ENCODE measurements at regions not wholly inside any gene's neighbourhood (a gene's known extent, or its start where the extent isn't known, plus 50 kb on each side); places are given as distances from the start of the nearest gene placed in this dataset.

GRCh38 chr13:63044589-63045313 is 1629.1 kb upstream of the PCDH20 start (continued):
- no peak for TF ChIP-seq SMC3 (IDR thresholded peaks at IDR 0.05; ENCODE audit: low read depth, low read length)

- no peak overlapping the region for H3K4ac ChIP-seq (ENCODE audit: low read depth, low read length)
- H3K56ac ChIP-seq (ENCODE audit: extremely low read depth, insufficient read depth, low read length) = no peak overlapping the region
- no peaks in the 10 kb centered on the region for H3K9me3 ChIP-seq (ENCODE audit: control insufficient read depth, insufficient read depth, low read length)
- dilution Hi-C loops (cut with HindIII; ENCODE audit: low sequenced_read_pairs, unreplicated experiment) (no loop called here), in situ Hi-C loops (cut with MboI; ENCODE audit: low sequenced_read_pairs) (no loop called here), intact Hi-C loops (cut with micrococcal nuclease) (loop anchor here (5.0 kb wide), 1 partner anchor 570 kb away; no protein-coding TSS in a partner anchor)
- no peaks in the 10 kb centered on the region for H3K9me1 ChIP-seq (ENCODE audit: insufficient read depth, low read length)
- DNase-seq (no peak), ATAC-seq (ENCODE audit: low read depth) (no peak)
- CTCF ChIA-PET = no interaction called here
- H2AK9ac ChIP-seq (replicated peaks; ENCODE audit: low read depth, low read length, poor library complexity) = no peak overlapping the region
- H3K27me3 ChIP-seq (ENCODE audit: control insufficient read depth, insufficient read depth, low read length) = no peaks in the 10 kb centered on the region
- H4K20me1 ChIP-seq (ENCODE audit: insufficient read depth, low read length) = no peaks in the 10 kb centered on the region
- no peak overlapping the region for H3K27ac ChIP-seq (ENCODE audit: insufficient read depth, low read length)
- no peak overlapping the region for H3K9ac ChIP-seq (ENCODE audit: low read depth, low read length)
- POLR2A ChIA-PET (ENCODE audit: unreplicated experiment) = no interaction called here
- no peak overlapping the region for H3K14ac ChIP-seq (replicated peaks; ENCODE audit: low read depth, low read length)
- no peak overlapping the region for H4K91ac ChIP-seq (ENCODE audit: insufficient read depth, low read depth, low read length)
- no peak overlapping the region for H2BK15ac ChIP-seq (ENCODE audit: low read depth, low read length)
- no peaks in the 10 kb centered on the region for H3K79me1 ChIP-seq (ENCODE audit: low read depth in 1 of 2, low read length in 2 of 2)
- WGBS, 2 experiments (ENCODE audit: extremely low coverage in 2 of 2, insufficient read length in 1 of 2) = no CpG with 5 or more reads among the region's 2 CpGs
- H2BK5ac ChIP-seq (ENCODE audit: low read depth, low read length, poor library complexity, severe bottlenecking) = no peak overlapping the region
- H3K36me3 ChIP-seq (ENCODE audit: control insufficient read depth, insufficient read depth, low read length) = no peaks in the 10 kb centered on the region
- H2AK5ac ChIP-seq (ENCODE audit: low read depth, low read length) = no peak overlapping the region
- 0 out of 2 replicates have a peak overlapping the region, but pooled peaks have one; percentile 1 for H2BK120ac ChIP-seq (ENCODE audit: low read depth, low read length)
- no peak overlapping the region for H4K5ac ChIP-seq (ENCODE audit: low read depth, low read length)
- no peak overlapping the region for H3K4me2 ChIP-seq (ENCODE audit: low read depth, low read length)
- BruUV-seq (replicated peaks) = no TSS peak
- H3K23ac ChIP-seq (ENCODE audit: low read depth, low read length) = no peak overlapping the region
- H3K4me3 ChIP-seq (ENCODE audit: insufficient read depth, low read depth, low read length) = no peak overlapping the region
- H3K18ac ChIP-seq (ENCODE audit: low read depth, low read length) = no peak overlapping the region
- TF ChIP-seq USF2 (IDR thresholded peaks at IDR 0.05; ENCODE audit: low read depth, low read length) = no peak
- no peak overlapping the region for H2AFZ ChIP-seq (replicated peaks; ENCODE audit: low read length, poor library complexity)
- H2BK20ac ChIP-seq (ENCODE audit: low read depth, low read length) = no peak overlapping the region
- peaks cover 6% of the 10 kb centered on the region for H3K4me1 ChIP-seq (ENCODE audit: control insufficient read depth, insufficient read depth, low read length)
- H4K8ac ChIP-seq (ENCODE audit: low read depth in 2 of 2, low read length in 2 of 2) = no peak overlapping the region
Measured at GRCh38 chr13:63042686-63043085, 1627.0 kb upstream of the PCDH20 start.
